HepG2 (cell line): ENCODE measurements at regions not wholly inside any gene's neighbourhood (a gene's known extent, or its start where the extent isn't known, plus 50 kb on each side); places are given as distances from the start of the nearest gene placed in this dataset.

ENCODE experiments used
- ATAC-seq: fragments of 200-7000 bp; cut with Tn5 transposase; 3 replicates; pipeline ENCODE4 v1.9.1; 2020; ENCODE audit warnings: mild to moderate bottlenecking, moderate library complexity
- BruUV-seq: library from RNA; stranded (reverse); fragments of 400-500 nt; replicated peaks from 2 replicates; lab custom pipeline; 2021; lab: Mats Ljungman, UMichigan
- CTCF ChIA-PET: fragments of 300-600 bp; formaldehyde crosslinking; extraction: SDS; loops from one replicate; lab custom pipeline; 2021; ENCODE audit warnings: low total read pairs, inconsistent platforms, low intra/inter-chr PET ratio; lab: Yijun Ruan, JAX
- POLR2A ChIA-PET: fragments of 350-600 bp; sonication (Branson Sonifier 250); formaldehyde crosslinking; loops from one replicate; lab custom pipeline; 2020; ENCODE audit warnings: antibody characterized with exemption, inconsistent platforms; lab: Yijun Ruan, JAX
- DNase-seq: peaks from one replicate; pipeline ENCODE4 v3.0.0-alpha.2; 2015; ENCODE audit warnings: low spot score
- FAIRE-seq: peaks from 3 replicates; lab custom pipeline; 2011; peaks lifted over from hg19 to GRCh38; lab: Jason Lieb, UNC
- H2AFZ ChIP-seq: one replicate; pipeline ENCODE4 v1.6.1; 2011; ENCODE audit warnings: low read length, inconsistent platforms
- H3K27ac ChIP-seq: fragments of 300-600 bp; 3 replicates; pipeline ENCODE4 v1.8.0; 2011; ENCODE audit warnings: mixed run types, mild to moderate bottlenecking, mixed read lengths, low read length, inconsistent platforms; ENCODE audit not compliant: insufficient read depth; ENCODE audit errors: extremely low read length
- H3K27me3 ChIP-seq, 2 experiments: fragments of 200-600 bp in 1 of 2; 2 replicates in 1 of 2; 3 replicates in 1 of 2; pipeline versions ENCODE4 v1.6.0 to v1.8.0; 2011; ENCODE audit warnings: low read length in 2 of 2, mild to moderate bottlenecking in 2 of 2, moderate library complexity in 2 of 2, inconsistent platforms in 1 of 2; ENCODE audit not compliant: insufficient read depth in 2 of 2, control insufficient read depth in 1 of 2
- H3K36me3 ChIP-seq, 2 experiments: fragments of 200-600 bp in 1 of 2; replicated peaks in 1 of 2; 2 replicates in 1 of 2; 3 replicates in 1 of 2; pipeline versions ENCODE4 v1.5.1 to v1.8.0; 2011; ENCODE audit warnings: low read length in 2 of 2, inconsistent platforms in 1 of 2; ENCODE audit not compliant: insufficient read depth in 2 of 2, control insufficient read depth in 1 of 2
- H3K4me1 ChIP-seq: 2 replicates; pipeline ENCODE4 v1.5.1; 2012; ENCODE audit warnings: low read length, inconsistent platforms; ENCODE audit not compliant: insufficient read depth
- H3K4me2 ChIP-seq: 2 replicates; pipeline ENCODE4 v1.6.0; 2011; ENCODE audit warnings: low read depth, low read length, inconsistent platforms
- H3K4me3 ChIP-seq, 3 experiments: fragments of 200-600 bp in 1 of 3; sonication (generic), shearing (Covaris generic) in 1 of 3; replicated peaks in 1 of 3; 2 replicates each; pipeline ENCODE4 v1.5.1; 2011 to 2016; ENCODE audit warnings: low read length in 3 of 3, inconsistent platforms in 2 of 3, low read depth in 2 of 3, mild to moderate bottlenecking in 2 of 3, control low read depth in 1 of 3, mixed read lengths in 1 of 3; ENCODE audit not compliant: insufficient read depth in 1 of 3
- H3K79me2 ChIP-seq: one replicate; pipeline ENCODE4 v1.6.1; 2011; ENCODE audit warnings: low read length, inconsistent platforms; ENCODE audit not compliant: insufficient read depth
- H3K9ac ChIP-seq: 2 replicates; pipeline ENCODE4 v1.6.0; 2011; ENCODE audit warnings: mild to moderate bottlenecking, low read depth, low read length, inconsistent platforms; ENCODE audit not compliant: insufficient read depth
- H3K9me3 ChIP-seq: 2 replicates; pipeline ENCODE4 v1.5.1; 2012; ENCODE audit warnings: mild to moderate bottlenecking, low read length
- H4K20me1 ChIP-seq: 2 replicates; pipeline ENCODE4 v1.6.0; 2011; ENCODE audit warnings: inconsistent platforms, mild to moderate bottlenecking, low read length, moderate library complexity; ENCODE audit not compliant: insufficient read depth
- ARNT2 ChIP-seq: sonication (generic); formaldehyde crosslinking; IDR thresholded peaks from 2 replicates; pipeline ENCODE4 v1.8.0; 2022; ENCODE audit warnings: mild to moderate bottlenecking, low read depth, missing genetic modification reagents, moderate library complexity
- ATF7-NPFF ChIP-seq: sonication (generic); formaldehyde crosslinking; IDR thresholded peaks from 2 replicates; pipeline ENCODE4 v1.8.1; 2023; ENCODE audit warnings: mild to moderate bottlenecking, low read depth, missing genetic modification reagents, moderate library complexity
- ETV6 ChIP-seq: sonication (generic); formaldehyde crosslinking; conservative IDR thresholded peaks from 2 replicates; pipeline ENCODE4 v1.4.0; 2020; ENCODE audit warnings: missing genetic modification reagents
- HDAC2 ChIP-seq: sonication (generic); formaldehyde crosslinking; IDR thresholded peaks from 2 replicates; pipeline ENCODE4 v1.4.0; 2020; ENCODE audit warnings: missing genetic modification reagents
- NR2F1 ChIP-seq, 2 experiments: fragments of 450-650 bp in 1 of 2; formaldehyde crosslinking in 1 of 2; IDR thresholded peaks; 2 replicates each; pipeline versions ENCODE4 v1.5.0 to v1.6.1; 2016 to 2020; ENCODE audit warnings: mild to moderate bottlenecking in 1 of 2, missing compliant biosample characterization in 1 of 2, missing genetic modification reagents in 1 of 2, moderate library complexity in 1 of 2
- SOX13 ChIP-seq, 3 experiments: fragments of 450-650 bp in 1 of 3; sonication (generic) in 1 of 3; formaldehyde crosslinking in 1 of 3; IDR thresholded peaks in 2 of 3; conservative IDR thresholded peaks in 1 of 3; 2 replicates each; pipeline versions ENCODE4 v1.5.0 to v1.6.1; 2016 to 2020; ENCODE audit warnings: antibody characterized with exemption in 1 of 3, mild to moderate bottlenecking in 1 of 3, missing compliant biosample characterization in 1 of 3, missing genetic modification reagents in 1 of 3, moderate library complexity in 1 of 3
- SRF ChIP-seq: IDR thresholded peaks from 2 replicates; pipeline ENCODE4 v1.6.1; 2011; ENCODE audit warnings: mild to moderate bottlenecking, low read depth, low read length, moderate library complexity
- ZBTB7A ChIP-seq: sonication (generic); formaldehyde crosslinking; IDR thresholded peaks from 2 replicates; pipeline ENCODE4 v1.8.0; 2022; ENCODE audit warnings: mild to moderate bottlenecking, missing genetic modification reagents
- WGBS: methylation state at CpG from one replicate; pipeline ENCODE4 v1.1.6; 2017; ENCODE audit warnings: low lambda C conversion rate; 5-methylcytosine and 5-hydroxymethylcytosine counted together
- in situ Hi-C: cut with HindIII; loops from 2 replicates; pipeline ENCODE4 v1.10.0; 2017; ENCODE audit warnings: low pct_unique_long_range_greater_than_20kb; ENCODE audit not compliant: extremely low pct_ligation_motif_present
- intact Hi-C: fragments of 100-400 bp; cut with micrococcal nuclease; formaldehyde crosslinking; loops from one replicate; pipeline ENCODE4 v1.10.0; 2022; ENCODE audit not compliant: unreplicated experiment
- TF ChIP-seq, protein P1 (sequence below): sonication (generic); formaldehyde crosslinking; IDR thresholded peaks from 2 replicates; pipeline ENCODE4 v1.4.0; 2020; ENCODE audit warnings: mild to moderate bottlenecking, low read depth, missing genetic modification reagents
- TF ChIP-seq, protein P2 (sequence below): fragments of 450-650 bp; IDR thresholded peaks from 2 replicates; pipeline ENCODE4 v1.6.1; 2017; ENCODE audit warnings: mild to moderate bottlenecking
- TF ChIP-seq, protein P3 (sequence below): sonication (generic); formaldehyde crosslinking; IDR thresholded peaks from 2 replicates; pipeline ENCODE4 v1.8.1; 2023; ENCODE audit warnings: missing genetic modification reagents, mild to moderate bottlenecking, borderline replicate concordance
- TF ChIP-seq, protein P4 (sequence below): sonication (generic); formaldehyde crosslinking; IDR thresholded peaks from 2 replicates; pipeline ENCODE4 v1.8.1; 2022; ENCODE audit warnings: low read depth, mild to moderate bottlenecking, missing genetic modification reagents
- TF ChIP-seq, protein P5 (sequence below): sonication (generic); formaldehyde crosslinking; IDR thresholded peaks from 2 replicates; pipeline ENCODE4 v1.4.0; 2020; ENCODE audit warnings: mild to moderate bottlenecking, missing genetic modification reagents
- TF ChIP-seq, protein P6 (sequence below): sonication (generic); formaldehyde crosslinking; IDR thresholded peaks from 2 replicates; pipeline ENCODE4 v1.5.0; 2020; ENCODE audit warnings: mild to moderate bottlenecking, missing genetic modification reagents

DNA sequence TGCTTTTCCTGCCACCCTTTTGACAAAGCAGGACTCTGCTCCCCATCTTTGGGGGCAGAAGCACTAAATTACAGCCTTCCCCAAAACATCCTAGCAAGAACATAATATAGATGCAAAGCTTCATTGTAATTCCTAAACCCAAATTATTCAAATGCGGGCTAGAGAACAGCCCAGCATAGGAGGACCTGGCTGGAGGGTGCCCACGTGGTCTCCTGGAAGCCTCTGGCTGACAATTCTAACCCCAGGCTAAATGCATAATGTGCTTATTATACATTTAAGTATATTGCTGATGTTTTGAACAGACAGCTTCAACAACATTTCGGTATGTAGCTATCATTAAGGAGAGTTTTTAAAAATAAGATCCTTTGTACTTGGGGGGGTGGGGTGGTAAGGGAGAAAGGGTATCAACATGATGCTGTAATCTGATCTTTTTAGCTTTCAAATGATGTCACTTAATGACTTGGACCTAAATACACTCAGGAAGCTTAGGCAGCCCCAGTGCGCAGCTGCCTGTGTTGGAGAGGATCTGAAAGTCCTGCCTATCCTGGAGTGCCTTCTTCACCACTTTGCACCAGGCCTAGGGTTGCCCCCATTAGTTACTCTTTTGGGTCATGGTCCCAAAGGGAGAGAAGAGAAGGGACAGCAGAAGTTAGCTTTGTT is 57.2 kb upstream of the USP3 start:
- Histone ChIP-seq H3K27me3 (peaks cover 0 to 1% of the 10 kb centered on the region in 2 experiments; a peak in 3 of 5 replicates), H3K79me2 (no peaks in the 10 kb centered on the region), H4K20me1 (no peaks in the 10 kb centered on the region), H3K9me3 (no peaks in the 10 kb centered on the region), H3K36me3 (no peaks in the 10 kb centered on the region), H3K27ac (no peak overlapping the region), H3K4me1 (peaks cover 23% of the 10 kb centered on the region), H2AFZ (no peak overlapping the region), H3K4me3 (no peak overlapping the region), H3K4me2 (no peak overlapping the region), H3K9ac (no peak overlapping the region)
- ATAC-seq (no peak), FAIRE-seq (no peak), DNase-seq (no peak)
- WGBS: 38% methylated on average over 4 of the region's 4 CpGs
- ChIA-PET CTCF (no interaction called here), POLR2A (no interaction called here)
- in situ Hi-C loops: no loop called here
- no TSS peak for BruUV-seq
- intact Hi-C loops: no loop called here
- TF ChIP-seq NR2F1 (CRISPR knock-in tag; IDR thresholded peaks at IDR 0.05) (no peak), SRF (no peak), ATF7-NPFF (CRISPR knock-in tag) (no peak), SOX13 (IDR thresholded peaks at IDR 0.05) (no peak), SOX13 (CRISPR knock-in tag; conservative IDR thresholded peaks at IDR 0.05 in 1 of 2, IDR thresholded peaks at IDR 0.05 in 1 of 2) (no peak), HDAC2 (CRISPR knock-in tag) (no peak), ETV6 (CRISPR knock-in tag) (no peak), ZBTB7A (CRISPR knock-in tag) (no peak), ARNT2 (CRISPR knock-in tag) (no peak)
- TF ChIP-seq, protein P1, sequence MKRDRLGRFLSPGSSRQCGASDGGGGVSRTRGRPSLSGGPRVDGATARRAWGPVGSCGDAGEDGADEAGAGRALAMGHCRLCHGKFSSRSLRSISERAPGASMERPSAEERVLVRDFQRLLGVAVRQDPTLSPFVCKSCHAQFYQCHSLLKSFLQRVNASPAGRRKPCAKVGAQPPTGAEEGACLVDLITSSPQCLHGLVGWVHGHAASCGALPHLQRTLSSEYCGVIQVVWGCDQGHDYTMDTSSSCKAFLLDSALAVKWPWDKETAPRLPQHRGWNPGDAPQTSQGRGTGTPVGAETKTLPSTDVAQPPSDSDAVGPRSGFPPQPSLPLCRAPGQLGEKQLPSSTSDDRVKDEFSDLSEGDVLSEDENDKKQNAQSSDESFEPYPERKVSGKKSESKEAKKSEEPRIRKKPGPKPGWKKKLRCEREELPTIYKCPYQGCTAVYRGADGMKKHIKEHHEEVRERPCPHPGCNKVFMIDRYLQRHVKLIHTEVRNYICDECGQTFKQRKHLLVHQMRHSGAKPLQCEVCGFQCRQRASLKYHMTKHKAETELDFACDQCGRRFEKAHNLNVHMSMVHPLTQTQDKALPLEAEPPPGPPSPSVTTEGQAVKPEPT (CRISPR knock-in tag): no peak
- TF ChIP-seq, protein P2, sequence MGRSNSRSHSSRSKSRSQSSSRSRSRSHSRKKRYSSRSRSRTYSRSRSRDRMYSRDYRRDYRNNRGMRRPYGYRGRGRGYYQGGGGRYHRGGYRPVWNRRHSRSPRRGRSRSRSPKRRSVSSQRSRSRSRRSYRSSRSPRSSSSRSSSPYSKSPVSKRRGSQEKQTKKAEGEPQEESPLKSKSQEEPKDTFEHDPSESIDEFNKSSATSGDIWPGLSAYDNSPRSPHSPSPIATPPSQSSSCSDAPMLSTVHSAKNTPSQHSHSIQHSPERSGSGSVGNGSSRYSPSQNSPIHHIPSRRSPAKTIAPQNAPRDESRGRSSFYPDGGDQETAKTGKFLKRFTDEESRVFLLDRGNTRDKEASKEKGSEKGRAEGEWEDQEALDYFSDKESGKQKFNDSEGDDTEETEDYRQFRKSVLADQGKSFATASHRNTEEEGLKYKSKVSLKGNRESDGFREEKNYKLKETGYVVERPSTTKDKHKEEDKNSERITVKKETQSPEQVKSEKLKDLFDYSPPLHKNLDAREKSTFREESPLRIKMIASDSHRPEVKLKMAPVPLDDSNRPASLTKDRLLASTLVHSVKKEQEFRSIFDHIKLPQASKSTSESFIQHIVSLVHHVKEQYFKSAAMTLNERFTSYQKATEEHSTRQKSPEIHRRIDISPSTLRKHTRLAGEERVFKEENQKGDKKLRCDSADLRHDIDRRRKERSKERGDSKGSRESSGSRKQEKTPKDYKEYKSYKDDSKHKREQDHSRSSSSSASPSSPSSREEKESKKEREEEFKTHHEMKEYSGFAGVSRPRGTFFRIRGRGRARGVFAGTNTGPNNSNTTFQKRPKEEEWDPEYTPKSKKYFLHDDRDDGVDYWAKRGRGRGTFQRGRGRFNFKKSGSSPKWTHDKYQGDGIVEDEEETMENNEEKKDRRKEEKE: no peak
- TF ChIP-seq, protein P3, sequence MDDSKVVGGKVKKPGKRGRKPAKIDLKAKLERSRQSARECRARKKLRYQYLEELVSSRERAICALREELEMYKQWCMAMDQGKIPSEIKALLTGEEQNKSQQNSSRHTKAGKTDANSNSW (CRISPR knock-in tag): no peak
- TF ChIP-seq, protein P4, sequence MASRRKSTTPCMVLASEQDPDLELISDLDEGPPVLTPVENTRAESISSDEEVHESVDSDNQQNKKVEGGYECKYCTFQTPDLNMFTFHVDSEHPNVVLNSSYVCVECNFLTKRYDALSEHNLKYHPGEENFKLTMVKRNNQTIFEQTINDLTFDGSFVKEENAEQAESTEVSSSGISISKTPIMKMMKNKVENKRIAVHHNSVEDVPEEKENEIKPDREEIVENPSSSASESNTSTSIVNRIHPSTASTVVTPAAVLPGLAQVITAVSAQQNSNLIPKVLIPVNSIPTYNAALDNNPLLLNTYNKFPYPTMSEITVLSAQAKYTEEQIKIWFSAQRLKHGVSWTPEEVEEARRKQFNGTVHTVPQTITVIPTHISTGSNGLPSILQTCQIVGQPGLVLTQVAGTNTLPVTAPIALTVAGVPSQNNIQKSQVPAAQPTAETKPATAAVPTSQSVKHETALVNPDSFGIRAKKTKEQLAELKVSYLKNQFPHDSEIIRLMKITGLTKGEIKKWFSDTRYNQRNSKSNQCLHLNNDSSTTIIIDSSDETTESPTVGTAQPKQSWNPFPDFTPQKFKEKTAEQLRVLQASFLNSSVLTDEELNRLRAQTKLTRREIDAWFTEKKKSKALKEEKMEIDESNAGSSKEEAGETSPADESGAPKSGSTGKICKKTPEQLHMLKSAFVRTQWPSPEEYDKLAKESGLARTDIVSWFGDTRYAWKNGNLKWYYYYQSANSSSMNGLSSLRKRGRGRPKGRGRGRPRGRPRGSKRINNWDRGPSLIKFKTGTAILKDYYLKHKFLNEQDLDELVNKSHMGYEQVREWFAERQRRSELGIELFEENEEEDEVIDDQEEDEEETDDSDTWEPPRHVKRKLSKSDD (CRISPR knock-in tag): no peak
- TF ChIP-seq, protein P5, sequence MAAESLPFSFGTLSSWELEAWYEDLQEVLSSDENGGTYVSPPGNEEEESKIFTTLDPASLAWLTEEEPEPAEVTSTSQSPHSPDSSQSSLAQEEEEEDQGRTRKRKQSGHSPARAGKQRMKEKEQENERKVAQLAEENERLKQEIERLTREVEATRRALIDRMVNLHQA (CRISPR knock-in tag): no peak
- TF ChIP-seq, protein P6, sequence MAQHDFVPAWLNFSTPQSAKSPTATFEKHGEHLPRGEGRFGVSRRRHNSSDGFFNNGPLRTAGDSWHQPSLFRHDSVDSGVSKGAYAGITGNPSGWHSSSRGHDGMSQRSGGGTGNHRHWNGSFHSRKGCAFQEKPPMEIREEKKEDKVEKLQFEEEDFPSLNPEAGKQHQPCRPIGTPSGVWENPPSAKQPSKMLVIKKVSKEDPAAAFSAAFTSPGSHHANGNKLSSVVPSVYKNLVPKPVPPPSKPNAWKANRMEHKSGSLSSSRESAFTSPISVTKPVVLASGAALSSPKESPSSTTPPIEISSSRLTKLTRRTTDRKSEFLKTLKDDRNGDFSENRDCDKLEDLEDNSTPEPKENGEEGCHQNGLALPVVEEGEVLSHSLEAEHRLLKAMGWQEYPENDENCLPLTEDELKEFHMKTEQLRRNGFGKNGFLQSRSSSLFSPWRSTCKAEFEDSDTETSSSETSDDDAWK: no peak
